ENCODE measurements at regions not wholly inside any gene's neighbourhood (a gene's known extent, or its start where the extent isn't known, plus 50 kb on each side); places are given as distances from the start of the nearest gene placed in this dataset.

- TF ChIP-seq CTCF (IDR thresholded peaks at IDR 0.05; ENCODE audit: borderline replicate concordance, extremely low read depth, low read length, poor library complexity, severe bottlenecking) (no peak), EZH2 (IDR thresholded peaks at IDR 0.05; ENCODE audit: borderline replicate concordance, low read depth, low read length, severe bottlenecking) (no peak)
These were observed 343.1 kb upstream of the MAOA start for GRCh38 chrX:43313035-43313434.
